Lower leg skin (tissue), 4 donors: ENCODE measurements at regions not wholly inside any gene's neighbourhood (a gene's known extent, or its start where the extent isn't known, plus 50 kb on each side); places are given as distances from the start of the nearest gene placed in this dataset.

ENCODE experiments used
- DNase-seq, 2 donors: peaks; one replicate each; pipeline ENCODE4 v3.0.0-alpha.2; 2019; ENCODE audit warnings: low spot score in 2 of 2
- H3K4me3 ChIP-seq: fragments of 200-600 bp; sonication (generic); 2 replicates; pipeline ENCODE4 v1.5.1; 2017; ENCODE audit warnings: mild to moderate bottlenecking, low read depth; ENCODE audit not compliant: poor library complexity, severe bottlenecking
- CTCF ChIP-seq, 3 donors: fragments of 450-650 bp; IDR thresholded peaks; one replicate each; pipeline ENCODE4 v1.5.1; 2016; ENCODE audit warnings: antibody characterized with exemption in 3 of 3, mild to moderate bottlenecking in 3 of 3, moderate library complexity in 2 of 3
- POLR2A ChIP-seq, 2 donors: fragments of 450-650 bp; IDR thresholded peaks; one replicate each; pipeline ENCODE4 v1.6.1; 2016 to 2017; ENCODE audit warnings: antibody characterized with exemption in 2 of 2, mild to moderate bottlenecking in 1 of 2, moderate library complexity in 1 of 2
- WGBS, 2 donors: methylation state at CpG; one replicate each; pipeline ENCODE4 v1.1.5; 2018; 5-methylcytosine and 5-hydroxymethylcytosine counted together
- intact Hi-C: fragments of 100-400 bp; cut with DNase I; formaldehyde crosslinking; loops from one replicate; pipeline ENCODE4 v1.15.0; 2023; ENCODE audit warnings: low total_unique reads

- WGBS, 2 donors, result 79 to 81% methylated on average over 5 of the region's 5 CpGs
- TF ChIP-seq POLR2A (IDR thresholded peaks at IDR 0.05), result no peak
- TF ChIP-seq CTCF (IDR thresholded peaks at IDR 0.05), result no peak
- no peak overlapping the region for H3K4me3 ChIP-seq
Observed at GRCh38 chr2:153786016-153786415, 85.7 kb upstream of the GALNT13 start.

GRCh38 chr2:153787612-153788011 is 84.1 kb upstream of the GALNT13 start:
- TF ChIP-seq POLR2A (IDR thresholded peaks at IDR 0.05), result no peak
- TF ChIP-seq CTCF (IDR thresholded peaks at IDR 0.05), result no peak
- no peak overlapping the region for H3K4me3 ChIP-seq
- intact Hi-C loops, result no loop called here
- WGBS, 2 donors, result 82 to 92% methylated on average over 1 of the region's 1 CpG
- DNase-seq, result no peak

More at GRCh38 chr2:153786016-153786415, 85.7 kb upstream of the GALNT13 start:
- DNase-seq, result no peak
- intact Hi-C loops, result no loop called here

- H3K4me3 ChIP-seq, result no peak overlapping the region
- intact Hi-C loops, result no loop called here
- TF ChIP-seq POLR2A (IDR thresholded peaks at IDR 0.05), result no peak
- TF ChIP-seq CTCF (IDR thresholded peaks at IDR 0.05), result no peak
- DNase-seq, result no peak
Observed at GRCh38 chr2:153802671-153803070, 69.1 kb upstream of the GALNT13 start.

- no peak for DNase-seq
- intact Hi-C loops, result no loop called here
- TF ChIP-seq POLR2A (IDR thresholded peaks at IDR 0.05), result no peak
- H3K4me3 ChIP-seq, result no peak overlapping the region
Observed at GRCh38 chr2:153808679-153809078, 63.0 kb upstream of the GALNT13 start.

- WGBS, 2 donors, result 30 to 37% methylated on average over 1 of the region's 1 CpG
- intact Hi-C loops, result no loop called here
- no peak overlapping the region for H3K4me3 ChIP-seq
- DNase-seq, result no peak
- TF ChIP-seq POLR2A (IDR thresholded peaks at IDR 0.05) (no peak), CTCF (IDR thresholded peaks at IDR 0.05) (no peak)
Observed at GRCh38 chr2:153811516-153811915, 60.2 kb upstream of the GALNT13 start.

GRCh38 chr2:153812632-153813031 is 59.1 kb upstream of the GALNT13 start:
- H3K4me3 ChIP-seq, result no peak overlapping the region
- WGBS, 2 donors, result 78 to 79% methylated on average over 1 of the region's 1 CpG
- TF ChIP-seq POLR2A (IDR thresholded peaks at IDR 0.05) (no peak), CTCF (IDR thresholded peaks at IDR 0.05) (no peak)
- intact Hi-C loops, result no loop called here
- no peak for DNase-seq
